LoVo (cell line): ENCODE measurements at regions not wholly inside any gene's neighbourhood (a gene's known extent, or its start where the extent isn't known, plus 50 kb on each side); places are given as distances from the start of the nearest gene placed in this dataset.

Experiments used
- DNase-seq: peaks from one replicate; pipeline ENCODE4 v3.0.0-alpha.2; 2016; ENCODE audit warnings: low spot score

DNA sequence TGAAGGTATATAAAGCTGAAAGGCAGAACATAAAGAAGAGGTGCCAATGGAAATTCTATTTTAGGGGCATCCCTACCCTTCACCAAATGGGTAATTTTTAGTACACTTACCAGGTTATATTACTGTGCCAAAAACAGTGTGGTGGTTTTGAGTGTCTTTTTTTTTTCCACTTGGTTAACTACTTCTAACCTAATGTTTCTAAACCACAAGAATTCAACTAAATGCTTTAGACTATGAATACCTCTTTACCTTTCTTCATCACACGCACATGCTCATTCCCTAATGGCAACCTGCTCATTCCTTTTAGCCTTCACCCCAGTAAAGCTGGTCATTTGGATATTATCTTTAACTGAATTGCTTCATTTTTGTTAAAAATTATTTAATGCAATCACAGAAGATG, 215.6 kb downstream of the PIK3R1 start:
- DNase-seq = no peak

DNA sequence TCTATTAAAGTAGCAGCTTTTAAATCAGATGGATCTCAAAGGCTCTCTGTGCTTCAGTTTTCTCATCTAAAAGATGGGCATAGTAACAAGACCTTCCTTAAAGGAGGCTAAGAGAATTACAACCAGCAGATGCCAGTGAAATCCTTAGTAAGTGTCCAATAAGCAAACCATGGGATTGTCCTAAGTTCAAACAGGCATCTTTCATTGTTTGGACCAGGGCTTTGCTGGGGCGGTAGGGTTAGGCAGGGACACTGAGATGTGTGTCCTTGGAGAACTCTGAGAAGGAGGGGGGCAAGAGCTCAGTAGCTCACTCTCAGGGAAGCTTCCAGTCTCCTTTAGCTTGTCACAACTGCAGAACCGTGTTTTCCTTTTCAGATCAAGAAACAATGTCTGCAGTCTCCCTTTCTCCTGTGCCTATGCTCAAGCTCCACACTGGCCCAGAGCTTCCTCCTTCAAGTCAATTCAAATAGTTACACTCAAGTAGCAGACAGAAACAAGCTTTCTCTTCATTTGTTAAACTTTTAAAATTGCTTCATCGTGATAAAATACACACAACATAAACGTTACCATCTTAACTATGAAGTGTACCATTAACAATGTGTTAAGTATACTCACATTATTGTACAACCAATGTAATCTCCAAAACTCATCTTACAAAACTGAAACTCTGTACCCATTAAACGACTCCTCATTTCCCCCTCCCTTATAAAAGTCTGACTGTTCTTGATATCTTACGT, 216.2 kb downstream of the PIK3R1 start:
- no peak for DNase-seq

DNA sequence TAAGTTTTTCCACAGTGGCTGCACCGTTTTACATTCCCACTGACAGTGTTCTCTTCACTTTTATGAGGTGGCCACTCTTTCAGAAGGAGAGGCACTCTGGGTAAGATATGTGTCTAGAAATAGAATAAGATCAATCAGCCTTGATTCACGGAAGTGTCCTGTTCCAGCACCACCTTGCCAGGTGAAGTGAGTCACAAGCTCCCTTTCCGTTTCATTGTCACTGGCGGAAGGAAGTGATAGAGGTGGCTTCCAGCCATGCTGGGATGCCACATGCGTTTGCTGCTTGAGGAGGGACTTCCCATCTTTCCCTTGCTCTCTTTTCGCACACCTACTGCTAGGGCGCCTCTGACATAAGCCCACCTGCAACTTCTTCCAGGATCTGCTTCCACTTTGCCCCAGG, 217.1 kb downstream of the PIK3R1 start:
- DNase-seq = no peak

DNA sequence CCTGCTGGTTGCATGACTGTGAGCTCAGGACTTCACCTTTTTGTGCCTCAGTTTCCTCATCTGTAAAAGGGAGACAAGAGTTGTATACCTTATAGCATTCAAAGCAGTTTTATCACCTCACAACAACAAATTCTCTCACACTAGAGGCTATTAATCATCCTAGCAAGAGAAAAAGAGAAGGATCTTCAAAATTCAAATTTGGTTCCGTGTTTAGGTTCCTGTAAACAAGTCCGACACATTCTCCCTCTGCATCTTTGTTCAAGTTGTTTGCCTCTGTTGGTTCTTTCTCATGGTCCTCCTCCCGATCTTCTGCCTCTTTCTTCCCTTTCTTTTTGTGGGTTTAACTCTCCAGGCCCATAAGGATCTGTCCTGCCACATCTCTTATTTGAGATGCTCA, 218.0 kb downstream of the PIK3R1 start:
- no peak for DNase-seq

DNA sequence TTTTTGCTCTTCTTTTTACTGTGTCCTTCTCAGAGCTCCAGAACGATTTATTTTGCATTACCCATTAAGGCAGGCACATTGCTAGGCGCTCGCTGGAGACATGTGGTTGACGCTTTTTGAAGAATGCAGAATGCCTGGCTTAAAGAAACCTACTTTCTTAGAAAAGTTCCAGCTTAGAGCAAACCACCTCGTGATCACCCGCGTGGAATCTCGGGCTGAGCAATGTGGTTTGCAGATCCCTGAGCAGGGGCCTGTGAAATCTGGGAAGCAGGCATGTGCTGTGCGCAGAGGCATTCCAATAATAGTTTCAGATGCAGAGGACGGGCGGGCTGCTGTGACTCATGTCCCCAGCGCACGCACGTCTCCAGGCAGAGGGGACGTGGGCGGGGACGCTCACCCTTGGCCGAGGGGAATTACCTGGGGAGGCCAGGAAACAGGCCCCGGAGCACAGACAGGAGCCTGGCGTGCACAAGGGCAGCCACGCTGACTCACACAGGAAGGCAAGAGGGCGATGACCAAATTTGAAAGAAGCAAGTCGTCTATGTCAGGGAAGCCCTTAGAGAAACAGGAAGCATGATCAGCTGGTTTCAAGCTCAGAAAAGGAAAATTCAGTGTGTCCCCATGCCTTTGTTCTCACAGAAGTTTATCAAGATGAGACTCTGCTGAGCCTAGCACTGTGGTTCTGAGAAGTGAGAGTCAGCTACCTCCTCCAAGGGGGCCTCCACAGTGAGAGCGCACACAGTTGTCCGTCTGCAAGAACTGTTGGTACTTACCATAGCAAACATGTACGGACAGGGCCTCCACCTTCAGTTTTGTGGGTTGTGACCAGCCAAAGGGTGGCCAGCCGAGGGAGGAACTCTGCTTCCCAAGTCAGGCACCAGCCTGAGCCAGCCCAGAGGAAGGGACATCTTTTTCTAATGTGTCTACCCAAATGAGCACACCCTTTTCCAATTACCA, 218.6 kb downstream of the PIK3R1 start:
- peak; percentile 94 for DNase-seq

DNA sequence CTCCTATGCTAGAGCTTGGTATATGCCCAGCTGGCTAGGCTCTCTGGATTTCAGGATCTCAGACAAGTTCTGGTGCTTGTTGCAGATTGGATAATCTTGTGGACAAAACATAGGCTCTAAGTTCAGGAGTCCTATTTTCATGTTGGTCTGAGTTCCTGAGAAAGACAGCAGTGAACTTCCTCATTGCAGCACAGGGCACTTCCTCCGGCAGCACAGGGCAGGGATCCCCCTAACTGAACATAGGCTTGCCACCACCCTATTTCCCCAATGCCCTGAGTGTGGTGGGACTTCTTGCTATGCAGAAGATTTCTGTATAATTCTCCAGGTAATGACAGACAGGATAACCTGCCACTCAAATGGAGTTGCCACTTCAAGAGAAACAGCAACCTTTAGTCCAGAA, 220.1 kb downstream of the PIK3R1 start:
- no peak for DNase-seq

DNA sequence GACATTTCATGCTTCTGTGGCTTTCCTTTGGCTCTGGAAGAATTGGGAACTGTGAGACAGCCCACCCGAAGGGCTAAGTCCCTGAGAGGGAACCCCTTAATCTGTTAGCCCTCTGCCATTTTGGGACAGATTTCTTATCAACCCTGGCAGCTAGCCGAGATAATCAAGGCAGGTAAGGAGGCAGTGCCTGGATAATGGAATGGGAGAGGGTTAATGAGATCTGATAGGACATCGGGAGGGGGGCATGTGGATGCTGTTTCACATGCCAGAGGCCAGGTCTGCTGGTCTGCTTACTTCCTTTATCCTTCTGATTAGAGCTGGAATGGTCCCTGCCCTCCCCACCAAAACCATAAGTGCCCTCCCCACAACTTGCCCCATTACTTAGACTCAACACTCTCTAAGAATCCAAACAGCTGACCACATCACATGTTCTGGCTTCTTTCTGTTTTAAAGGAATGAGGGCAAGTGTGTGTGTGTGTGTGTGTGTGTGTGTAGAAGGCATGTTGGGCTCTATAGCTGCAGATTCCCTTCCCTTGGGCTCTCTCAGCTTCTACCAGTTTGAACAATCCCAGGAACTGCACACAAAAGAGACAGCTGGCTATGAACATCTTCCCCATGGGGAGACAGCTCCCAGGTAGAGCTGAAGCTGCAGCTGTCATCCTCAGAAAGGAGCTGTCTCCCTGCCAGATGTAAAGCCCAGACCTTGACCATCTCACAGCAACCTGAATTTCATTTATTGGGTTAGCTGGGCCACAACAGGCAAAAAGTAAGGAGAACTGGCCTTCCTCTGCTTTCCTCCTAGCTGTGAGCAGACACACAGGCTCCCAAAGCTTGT, 221.3 kb downstream of the PIK3R1 start:
- no peak for DNase-seq

DNA sequence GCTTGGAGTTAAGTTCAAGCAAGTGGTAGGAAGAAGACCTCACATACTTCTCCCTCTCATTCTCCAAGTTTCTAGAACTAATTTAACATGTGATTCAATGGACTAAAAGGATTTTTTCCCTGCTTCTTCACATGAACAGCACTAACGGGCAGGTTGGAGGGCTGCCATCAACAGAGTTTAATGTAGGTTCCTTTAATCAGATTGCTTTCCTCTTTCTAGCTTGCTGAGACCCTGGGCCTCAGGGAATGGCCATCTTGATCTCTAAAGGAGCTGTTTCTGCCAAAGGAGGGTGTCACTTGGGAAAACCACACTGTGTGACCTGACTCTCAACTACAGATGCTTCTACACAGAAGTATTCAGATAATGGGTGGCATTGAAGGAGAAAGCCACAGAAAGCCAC, 223.3 kb downstream of the PIK3R1 start:
- DNase-seq = no peak

DNA sequence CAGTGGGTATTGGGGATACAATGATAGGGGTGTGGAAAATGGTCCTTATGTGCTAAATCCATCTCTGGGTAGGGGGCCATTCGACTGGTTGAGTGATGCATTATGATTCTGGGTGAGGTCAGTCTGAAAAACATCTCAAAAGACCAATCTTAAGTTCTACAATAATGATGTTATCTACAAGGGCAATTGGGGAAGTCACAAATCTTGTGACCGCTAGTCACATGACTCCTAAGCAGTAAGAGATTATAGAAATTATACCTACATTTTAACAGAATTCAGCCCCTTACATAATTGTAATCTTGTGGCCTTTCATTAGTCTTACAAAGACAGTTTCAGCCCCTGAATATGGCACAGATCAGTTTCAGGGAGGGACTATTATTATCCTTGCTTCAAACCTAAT, 224.7 kb downstream of the PIK3R1 start:
- no peak for DNase-seq

DNA sequence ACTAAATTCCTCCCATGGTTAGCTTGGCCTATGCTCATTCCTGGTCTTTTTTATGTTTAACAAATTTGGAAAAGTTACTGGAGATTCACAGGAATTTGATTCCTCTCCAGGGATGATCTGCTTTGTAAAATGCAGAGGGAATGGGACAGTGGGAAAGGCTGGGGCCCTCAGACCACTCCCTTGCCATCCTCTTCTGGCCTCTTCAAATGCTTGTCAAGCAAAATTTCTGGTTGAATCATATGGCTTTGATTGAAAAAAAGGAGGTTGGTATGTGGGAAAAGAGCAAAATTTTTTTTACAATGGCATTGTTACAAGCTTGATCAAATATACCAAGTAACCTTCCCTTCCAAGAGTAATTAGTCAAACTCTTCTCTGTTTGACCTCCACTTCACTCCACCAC, 225.1 kb downstream of the PIK3R1 start:
- DNase-seq = no peak

DNA sequence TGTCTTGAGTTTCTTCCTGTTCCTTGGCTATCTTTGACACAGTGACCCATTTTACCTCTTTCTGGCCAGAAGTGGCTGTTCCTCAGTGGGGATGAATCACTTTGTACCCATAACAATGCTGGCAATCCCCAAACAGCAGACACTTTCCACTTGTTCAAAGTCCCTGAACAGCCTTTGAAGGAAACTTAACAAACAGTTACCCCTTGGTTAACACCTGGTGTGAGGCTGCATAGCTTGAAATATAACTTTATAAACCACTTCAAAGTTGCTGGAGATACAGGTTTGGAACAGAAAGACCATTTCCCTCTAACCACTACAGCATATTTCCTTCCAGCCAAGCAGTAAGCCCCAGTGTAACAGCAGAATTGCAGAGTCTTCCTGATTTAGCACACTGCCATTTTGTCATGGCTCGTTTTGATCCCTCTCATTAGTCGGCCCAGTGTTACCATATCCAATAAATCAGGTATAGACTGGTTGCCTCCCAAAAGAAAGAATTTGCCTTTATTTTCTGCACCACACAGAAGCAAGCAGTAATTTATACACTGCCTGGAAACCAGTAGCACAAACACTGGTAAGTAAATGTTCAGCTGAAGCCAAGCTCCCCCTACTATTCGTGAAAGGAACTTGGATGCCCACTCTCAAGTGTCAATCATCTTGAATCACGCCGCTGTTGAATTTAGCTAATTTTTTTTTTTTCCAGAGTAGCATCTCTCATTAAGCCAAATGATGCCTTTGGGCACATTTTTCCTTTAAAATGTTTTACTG, 225.9 kb downstream of the PIK3R1 start:
- DNase-seq = no peak

DNA sequence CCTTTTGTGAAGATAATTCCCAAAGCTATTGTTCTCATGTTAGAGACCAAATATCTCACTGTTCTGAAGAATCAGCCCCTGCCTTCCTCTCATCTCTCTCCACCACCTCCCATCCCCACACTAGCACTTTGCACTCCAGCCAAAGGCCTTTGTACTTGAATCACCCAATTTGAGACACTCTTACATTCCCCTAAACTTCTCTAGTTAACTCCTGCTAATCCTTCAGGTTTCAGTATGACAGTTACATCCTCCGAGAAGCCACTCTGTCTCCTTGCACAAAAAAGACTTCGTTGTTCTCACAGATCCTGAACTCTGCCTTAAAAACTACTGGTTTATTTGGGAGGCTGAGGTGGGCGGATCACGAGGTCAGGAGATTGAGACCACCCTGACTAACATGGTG, 227.5 kb downstream of the PIK3R1 start:
- no peak for DNase-seq

DNA sequence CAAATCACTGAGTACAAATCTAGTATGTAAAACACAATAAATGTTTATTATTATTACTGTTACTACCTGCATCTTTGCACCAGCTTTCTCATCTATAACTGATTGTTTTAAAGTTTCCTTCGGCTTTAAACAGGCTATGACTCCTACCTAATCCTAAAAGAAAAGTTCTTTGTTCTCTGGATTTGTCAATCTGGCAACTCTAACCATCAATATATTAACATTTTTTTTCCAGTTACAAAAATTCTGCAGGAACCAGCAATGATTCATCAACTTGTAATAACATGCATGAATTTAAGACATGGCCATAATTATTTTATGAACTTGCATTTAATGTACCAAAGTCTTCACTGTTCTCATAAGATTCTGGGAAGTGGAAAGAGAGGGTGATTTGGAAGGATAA, 228.5 kb downstream of the PIK3R1 start:
- DNase-seq = no peak

DNA sequence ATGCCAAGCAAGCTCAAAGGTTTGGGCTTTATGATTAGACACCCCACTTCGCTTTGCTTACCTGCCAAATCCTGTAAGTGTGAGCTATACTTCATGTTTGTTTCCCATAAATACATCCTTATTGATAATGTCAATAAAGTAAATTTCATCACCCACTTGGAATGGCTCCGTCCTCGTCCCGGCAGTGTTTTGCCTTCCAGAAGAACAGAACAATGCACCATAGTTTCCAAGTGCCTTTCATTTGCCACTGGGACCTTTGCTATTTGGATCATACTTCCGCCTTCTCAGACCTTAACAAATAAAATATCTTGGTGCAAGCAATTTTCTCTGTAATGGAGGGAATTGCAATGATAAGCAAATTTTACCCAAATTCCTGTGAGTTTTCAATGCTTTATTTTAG, 229.3 kb downstream of the PIK3R1 start:
- no peak for DNase-seq

DNA sequence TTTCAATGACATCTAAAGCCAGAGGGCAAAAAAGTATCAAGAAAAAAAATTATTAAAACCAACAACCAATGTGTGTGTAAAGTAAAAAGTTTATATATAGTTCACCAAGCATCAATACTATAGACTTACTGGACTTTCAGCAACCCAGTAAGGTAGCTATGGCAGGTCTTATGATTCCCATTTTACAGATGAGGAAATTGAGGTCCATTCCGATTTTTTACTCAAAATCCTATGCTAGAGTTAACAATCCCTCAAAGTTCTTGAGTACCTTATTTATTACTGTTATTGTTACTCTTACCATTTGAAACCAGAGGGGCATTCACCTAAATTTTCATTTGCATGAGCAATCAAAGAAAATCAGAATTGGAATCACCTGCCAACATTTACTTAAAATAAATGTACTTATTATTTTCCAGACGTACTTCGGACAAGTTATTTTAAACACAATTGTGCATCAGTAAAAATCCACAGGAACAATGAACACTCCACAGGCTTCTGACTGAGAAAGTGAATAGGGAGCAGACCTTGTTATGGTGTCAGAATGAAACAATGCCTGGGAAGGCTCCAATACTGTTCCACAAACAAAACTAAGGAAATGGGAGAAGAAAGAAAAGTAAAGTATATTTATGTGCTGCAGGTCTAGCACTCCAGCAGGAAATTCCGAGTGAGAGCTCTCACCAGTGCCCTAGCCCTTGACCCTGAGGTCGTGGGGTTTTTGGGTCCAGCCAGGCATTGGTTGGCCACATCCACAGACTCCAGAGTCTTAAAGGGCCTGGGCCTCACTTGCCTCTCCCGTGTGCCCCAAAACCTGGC, 229.9 kb downstream of the PIK3R1 start:
- DNase-seq = no peak

DNA sequence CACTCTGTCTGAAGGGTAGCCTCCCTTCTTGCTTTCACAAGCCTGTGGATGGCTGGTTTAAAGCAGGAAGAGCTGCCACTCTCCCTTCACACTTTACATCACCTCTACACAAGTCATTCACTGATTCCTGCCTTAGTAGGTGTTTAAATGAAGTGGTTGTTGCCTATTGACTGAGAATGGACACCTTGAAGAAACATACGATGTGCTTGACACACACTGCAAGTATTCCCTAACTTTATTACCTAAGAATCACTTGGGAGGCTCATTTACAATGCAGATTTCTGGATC, 230.5 kb downstream of the PIK3R1 start:
- DNase-seq = no peak

DNA sequence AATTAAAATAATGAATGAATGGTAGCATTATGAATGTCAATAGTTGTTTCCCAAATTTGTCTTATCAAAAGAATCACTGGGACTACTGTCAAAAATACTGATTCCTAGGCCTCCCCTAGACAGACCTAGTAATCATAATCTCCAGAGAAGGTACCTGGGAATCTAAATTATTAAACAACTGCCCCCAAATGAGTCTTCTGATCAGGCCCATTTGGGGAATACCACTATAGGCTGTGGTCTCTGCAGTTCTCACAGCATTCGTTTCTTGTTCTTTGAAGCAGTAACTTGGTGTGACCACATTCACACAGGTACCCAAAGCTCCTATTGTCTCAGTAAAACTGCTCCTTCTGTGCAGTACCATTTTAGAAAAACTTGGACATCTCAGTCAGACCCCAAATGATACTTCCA, 230.9 kb downstream of the PIK3R1 start:
- DNase-seq = no peak

DNA sequence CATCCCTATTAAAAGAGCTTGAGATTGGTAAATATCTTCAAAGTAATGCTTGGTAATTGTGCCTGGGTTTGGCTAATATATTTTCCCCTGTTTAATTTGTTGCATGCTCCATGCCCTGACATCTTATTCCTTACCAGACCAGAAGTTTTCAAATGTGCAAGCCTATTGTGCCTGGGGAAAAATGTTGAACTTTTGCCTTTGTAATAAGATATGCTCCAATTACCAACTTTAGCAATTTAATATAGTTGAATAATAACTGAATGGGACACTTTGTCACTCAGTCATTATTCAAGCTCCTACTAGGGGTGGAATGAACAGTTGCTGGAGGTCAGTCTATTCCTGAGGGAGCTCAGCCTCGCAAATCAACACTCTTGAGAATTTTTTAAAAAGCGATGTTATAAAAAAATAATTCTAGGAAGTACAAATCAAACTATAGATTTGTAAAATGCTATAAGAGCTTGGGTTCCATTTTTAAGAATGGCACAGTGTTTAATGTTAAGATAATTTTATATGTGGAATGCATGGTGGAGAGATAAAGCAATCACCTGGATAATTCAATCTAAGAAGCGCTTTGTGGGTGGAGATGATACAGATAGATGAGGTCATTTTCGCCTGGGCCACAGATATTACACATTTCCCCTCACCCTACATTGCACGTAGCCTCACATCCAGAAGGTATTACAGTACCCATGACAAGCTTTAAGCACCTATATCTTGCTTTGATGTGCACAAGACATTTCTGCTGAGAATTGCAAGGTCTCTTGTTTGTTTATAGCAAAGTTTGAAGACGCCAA, 231.8 kb downstream of the PIK3R1 start:
- DNase-seq = no peak

DNA sequence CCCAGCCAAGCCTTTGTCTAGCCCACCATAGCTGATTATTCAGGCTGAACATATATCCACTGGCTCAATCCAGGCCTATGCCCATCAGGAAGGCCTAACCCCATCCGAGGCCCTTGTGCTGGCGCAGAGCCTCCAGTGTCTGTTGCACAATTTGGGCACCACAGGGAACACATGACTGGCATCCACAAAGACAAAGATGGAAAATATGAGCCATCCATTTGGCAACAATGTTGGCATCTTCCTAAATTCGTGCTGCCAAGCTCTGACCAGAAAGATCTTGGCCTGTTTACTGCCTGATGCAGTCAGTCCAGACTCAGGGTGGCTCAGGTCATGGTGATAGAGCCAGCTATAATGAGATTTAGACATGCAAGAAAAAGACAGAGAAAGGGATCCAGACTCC, 233.8 kb downstream of the PIK3R1 start:
- no peak for DNase-seq

DNA sequence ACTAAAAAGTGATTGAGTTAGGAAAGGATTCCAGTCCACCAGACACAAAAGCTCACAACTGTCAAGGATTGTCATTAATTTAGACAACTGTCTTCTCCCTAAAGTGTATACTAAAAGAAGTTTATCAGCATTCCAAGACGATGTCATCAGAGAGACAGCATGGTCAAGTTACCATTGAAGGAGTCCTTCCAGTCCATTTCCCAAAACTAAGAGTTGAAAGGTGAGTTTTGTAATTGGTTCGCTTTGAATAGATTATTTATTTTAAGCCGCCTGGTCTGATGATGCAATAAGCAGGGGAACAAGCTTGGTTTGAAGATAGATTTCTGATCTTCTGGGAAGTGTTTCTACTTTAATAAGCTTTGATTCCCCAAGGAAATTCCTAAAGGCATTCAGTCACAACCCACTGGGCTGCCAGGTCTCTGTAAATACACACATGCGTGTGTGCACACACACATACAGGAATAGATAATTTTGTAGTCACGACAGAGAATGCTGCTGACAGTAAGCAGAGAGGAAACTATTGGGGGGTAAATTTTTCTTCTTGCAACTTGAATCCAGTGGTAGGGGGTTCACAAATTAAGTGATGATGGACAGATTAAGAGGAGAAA, 234.8 kb downstream of the PIK3R1 start:
- no peak for DNase-seq
